ENCODE measurements at regions not wholly inside any gene's neighbourhood (a gene's known extent, or its start where the extent isn't known, plus 50 kb on each side); places are given as distances from the start of the nearest gene placed in this dataset.

DNA sequence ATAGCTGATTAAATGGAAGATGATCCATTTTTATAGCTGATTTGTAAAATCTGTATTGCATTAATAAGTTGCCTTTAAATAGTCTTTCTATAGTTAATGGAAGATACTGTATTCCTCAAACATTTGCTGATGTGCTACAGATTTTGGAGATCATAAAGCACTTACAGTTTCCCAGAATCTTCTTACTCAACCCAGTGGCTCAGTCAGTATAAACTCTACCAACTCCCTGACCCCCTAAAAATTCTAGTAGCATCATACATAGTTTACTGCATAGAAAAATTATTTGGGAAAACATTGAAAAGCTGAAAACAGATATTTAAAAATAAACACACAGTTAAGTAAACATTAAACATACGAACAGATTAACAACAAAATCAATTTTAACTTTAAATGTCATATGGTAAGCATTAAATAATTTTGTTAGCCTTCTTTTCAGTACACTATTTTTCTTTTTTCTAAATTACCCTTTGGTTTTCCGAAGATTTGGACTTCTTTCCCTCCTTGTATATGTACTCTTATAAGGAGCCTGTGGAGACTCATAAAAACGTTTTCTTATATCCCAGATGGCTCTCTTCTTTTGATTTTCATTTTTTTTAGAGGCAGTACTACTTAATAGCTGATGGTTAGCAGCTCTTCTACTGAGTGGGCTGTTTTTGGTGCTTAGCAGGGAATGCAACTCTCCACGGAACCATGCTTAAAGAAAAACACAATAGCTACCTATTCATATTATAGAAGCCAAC lies 62.7 kb upstream of the BMP5 start (continued):
- no peak for TF ChIP-seq ZNF282 (IDR thresholded peaks at IDR 0.05; ENCODE audit: partially characterized antibody)
- TF ChIP-seq, protein P1, sequence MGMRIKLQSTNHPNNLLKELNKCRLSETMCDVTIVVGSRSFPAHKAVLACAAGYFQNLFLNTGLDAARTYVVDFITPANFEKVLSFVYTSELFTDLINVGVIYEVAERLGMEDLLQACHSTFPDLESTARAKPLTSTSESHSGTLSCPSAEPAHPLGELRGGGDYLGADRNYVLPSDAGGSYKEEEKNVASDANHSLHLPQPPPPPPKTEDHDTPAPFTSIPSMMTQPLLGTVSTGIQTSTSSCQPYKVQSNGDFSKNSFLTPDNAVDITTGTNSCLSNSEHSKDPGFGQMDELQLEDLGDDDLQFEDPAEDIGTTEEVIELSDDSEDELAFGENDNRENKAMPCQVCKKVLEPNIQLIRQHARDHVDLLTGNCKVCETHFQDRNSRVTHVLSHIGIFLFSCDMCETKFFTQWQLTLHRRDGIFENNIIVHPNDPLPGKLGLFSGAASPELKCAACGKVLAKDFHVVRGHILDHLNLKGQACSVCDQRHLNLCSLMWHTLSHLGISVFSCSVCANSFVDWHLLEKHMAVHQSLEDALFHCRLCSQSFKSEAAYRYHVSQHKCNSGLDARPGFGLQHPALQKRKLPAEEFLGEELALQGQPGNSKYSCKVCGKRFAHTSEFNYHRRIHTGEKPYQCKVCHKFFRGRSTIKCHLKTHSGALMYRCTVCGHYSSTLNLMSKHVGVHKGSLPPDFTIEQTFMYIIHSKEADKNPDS (CRISPR knock-in tag; IDR thresholded peaks at IDR 0.05), result no peak
- TF ChIP-seq NAIF1 (CRISPR knock-in tag; IDR thresholded peaks at IDR 0.05; ENCODE audit: borderline replicate concordance), result no peak
- TF ChIP-seq, protein P2, sequence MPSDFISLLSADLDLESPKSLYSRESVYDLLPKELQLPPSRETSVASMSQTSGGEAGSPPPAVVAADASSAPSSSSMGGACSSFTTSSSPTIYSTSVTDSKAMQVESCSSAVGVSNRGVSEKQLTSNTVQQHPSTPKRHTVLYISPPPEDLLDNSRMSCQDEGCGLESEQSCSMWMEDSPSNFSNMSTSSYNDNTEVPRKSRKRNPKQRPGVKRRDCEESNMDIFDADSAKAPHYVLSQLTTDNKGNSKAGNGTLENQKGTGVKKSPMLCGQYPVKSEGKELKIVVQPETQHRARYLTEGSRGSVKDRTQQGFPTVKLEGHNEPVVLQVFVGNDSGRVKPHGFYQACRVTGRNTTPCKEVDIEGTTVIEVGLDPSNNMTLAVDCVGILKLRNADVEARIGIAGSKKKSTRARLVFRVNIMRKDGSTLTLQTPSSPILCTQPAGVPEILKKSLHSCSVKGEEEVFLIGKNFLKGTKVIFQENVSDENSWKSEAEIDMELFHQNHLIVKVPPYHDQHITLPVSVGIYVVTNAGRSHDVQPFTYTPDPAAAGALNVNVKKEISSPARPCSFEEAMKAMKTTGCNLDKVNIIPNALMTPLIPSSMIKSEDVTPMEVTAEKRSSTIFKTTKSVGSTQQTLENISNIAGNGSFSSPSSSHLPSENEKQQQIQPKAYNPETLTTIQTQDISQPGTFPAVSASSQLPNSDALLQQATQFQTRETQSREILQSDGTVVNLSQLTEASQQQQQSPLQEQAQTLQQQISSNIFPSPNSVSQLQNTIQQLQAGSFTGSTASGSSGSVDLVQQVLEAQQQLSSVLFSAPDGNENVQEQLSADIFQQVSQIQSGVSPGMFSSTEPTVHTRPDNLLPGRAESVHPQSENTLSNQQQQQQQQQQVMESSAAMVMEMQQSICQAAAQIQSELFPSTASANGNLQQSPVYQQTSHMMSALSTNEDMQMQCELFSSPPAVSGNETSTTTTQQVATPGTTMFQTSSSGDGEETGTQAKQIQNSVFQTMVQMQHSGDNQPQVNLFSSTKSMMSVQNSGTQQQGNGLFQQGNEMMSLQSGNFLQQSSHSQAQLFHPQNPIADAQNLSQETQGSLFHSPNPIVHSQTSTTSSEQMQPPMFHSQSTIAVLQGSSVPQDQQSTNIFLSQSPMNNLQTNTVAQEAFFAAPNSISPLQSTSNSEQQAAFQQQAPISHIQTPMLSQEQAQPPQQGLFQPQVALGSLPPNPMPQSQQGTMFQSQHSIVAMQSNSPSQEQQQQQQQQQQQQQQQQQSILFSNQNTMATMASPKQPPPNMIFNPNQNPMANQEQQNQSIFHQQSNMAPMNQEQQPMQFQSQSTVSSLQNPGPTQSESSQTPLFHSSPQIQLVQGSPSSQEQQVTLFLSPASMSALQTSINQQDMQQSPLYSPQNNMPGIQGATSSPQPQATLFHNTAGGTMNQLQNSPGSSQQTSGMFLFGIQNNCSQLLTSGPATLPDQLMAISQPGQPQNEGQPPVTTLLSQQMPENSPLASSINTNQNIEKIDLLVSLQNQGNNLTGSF (CRISPR knock-in tag; IDR thresholded peaks at IDR 0.05), result no peak

All from HepG2 (cell line).